Esophagus squamous epithelium (tissue), 5 donors: ENCODE measurements at regions not wholly inside any gene's neighbourhood (a gene's known extent, or its start where the extent isn't known, plus 50 kb on each side); places are given as distances from the start of the nearest gene placed in this dataset.
"Not testable (repeated sequence)": the region's sequence is repeated elsewhere in the genome, so short reads cannot be mapped to it uniquely, and the experiment has no call there.

Experiments
- DNase-seq: peaks from one replicate; lab custom pipeline; 2025; lab: John Stamatoyannopoulos, UW
- H3K27ac ChIP-seq, 4 donors: fragments of 200-600 bp; sonication (generic); one replicate each; pipeline ENCODE4 v1.5.1; 2016 to 2019; ENCODE audit warnings: mild to moderate bottlenecking in 1 of 4
- H3K27me3 ChIP-seq, 4 donors: fragments of 200-600 bp; sonication (generic); 1 replicate in 3 of 4; 2 replicates in 1 of 4; pipeline versions ENCODE4 v1.5.1 to v1.6.0; 2017 to 2021; ENCODE audit warnings: antibody characterized with exemption in 1 of 4
- H3K36me3 ChIP-seq, 3 donors: fragments of 200-600 bp; sonication (generic); one replicate each; pipeline ENCODE4 v1.5.1; 2016 to 2019
- H3K4me1 ChIP-seq, 3 donors: fragments of 200-600 bp; sonication (generic); one replicate each; pipeline ENCODE4 v1.5.1; 2017 to 2019
- H3K4me3 ChIP-seq, 4 donors: fragments of 200-600 bp; sonication (generic); 1 replicate in 3 of 4; 2 replicates in 1 of 4; pipeline ENCODE4 v1.5.1; 2016 to 2019; ENCODE audit warnings: mild to moderate bottlenecking in 2 of 4, moderate library complexity in 1 of 4
- H3K9me3 ChIP-seq, 3 donors: fragments of 200-600 bp; sonication (generic); one replicate each; pipeline ENCODE4 v1.5.1; 2016 to 2019
- POLR2A ChIP-seq, 4 donors: fragments of 450-650 bp; IDR thresholded peaks; one replicate each; pipeline ENCODE4 v1.6.1; 2017; ENCODE audit warnings: antibody characterized with exemption in 4 of 4, mild to moderate bottlenecking in 4 of 4, moderate library complexity in 3 of 4
- WGBS, 2 donors: methylation state at CpG; one replicate each; pipeline ENCODE4 v1.1.5; 2018; 5-methylcytosine and 5-hydroxymethylcytosine counted together
- intact Hi-C: fragments of 100-400 bp; cut with DNase I; formaldehyde crosslinking; loops from one replicate; pipeline ENCODE4 v1.15.0; 2022
- TF ChIP-seq, protein P1 (sequence below), 6 experiments: fragments of 450-650 bp in 4 of 6; fragments of 200-600 bp in 2 of 6; sonication (generic) in 2 of 6; IDR thresholded peaks; one replicate each; pipeline ENCODE4 v1.5.1; 2016 to 2019; ENCODE audit warnings: antibody characterized with exemption in 6 of 6, mild to moderate bottlenecking in 4 of 6, moderate library complexity in 4 of 6
- donor health status: DM: yes; HTN: yes; CAD: no.

DNA sequence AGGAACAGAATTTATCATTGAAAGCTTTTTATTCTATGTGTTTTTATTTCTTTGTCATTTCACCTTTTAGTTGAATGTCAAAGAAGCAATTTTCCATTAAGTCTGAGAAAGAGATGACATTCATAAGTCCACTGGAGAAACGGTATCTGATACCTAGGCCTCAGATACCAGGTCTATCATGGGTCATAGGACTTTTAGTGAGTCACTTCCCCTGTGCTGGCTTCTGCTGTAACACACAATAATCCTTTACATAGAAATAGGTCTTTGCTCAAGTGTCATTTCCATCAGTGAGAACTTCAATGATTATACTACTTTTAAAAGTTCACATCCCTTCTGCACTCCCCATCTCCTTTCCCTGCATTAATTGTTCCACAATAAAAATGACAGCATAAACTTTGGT is 125.5 kb upstream of the ARMCX2 start:
- WGBS, 2 donors: 29 to 33% methylated on average over 1 of the region's 1 CpG
- TF ChIP-seq, protein P1, sequence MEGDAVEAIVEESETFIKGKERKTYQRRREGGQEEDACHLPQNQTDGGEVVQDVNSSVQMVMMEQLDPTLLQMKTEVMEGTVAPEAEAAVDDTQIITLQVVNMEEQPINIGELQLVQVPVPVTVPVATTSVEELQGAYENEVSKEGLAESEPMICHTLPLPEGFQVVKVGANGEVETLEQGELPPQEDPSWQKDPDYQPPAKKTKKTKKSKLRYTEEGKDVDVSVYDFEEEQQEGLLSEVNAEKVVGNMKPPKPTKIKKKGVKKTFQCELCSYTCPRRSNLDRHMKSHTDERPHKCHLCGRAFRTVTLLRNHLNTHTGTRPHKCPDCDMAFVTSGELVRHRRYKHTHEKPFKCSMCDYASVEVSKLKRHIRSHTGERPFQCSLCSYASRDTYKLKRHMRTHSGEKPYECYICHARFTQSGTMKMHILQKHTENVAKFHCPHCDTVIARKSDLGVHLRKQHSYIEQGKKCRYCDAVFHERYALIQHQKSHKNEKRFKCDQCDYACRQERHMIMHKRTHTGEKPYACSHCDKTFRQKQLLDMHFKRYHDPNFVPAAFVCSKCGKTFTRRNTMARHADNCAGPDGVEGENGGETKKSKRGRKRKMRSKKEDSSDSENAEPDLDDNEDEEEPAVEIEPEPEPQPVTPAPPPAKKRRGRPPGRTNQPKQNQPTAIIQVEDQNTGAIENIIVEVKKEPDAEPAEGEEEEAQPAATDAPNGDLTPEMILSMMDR (IDR thresholded peaks at IDR 0.05): no peak
- no peak for TF ChIP-seq POLR2A (IDR thresholded peaks at IDR 0.05)
- Histone ChIP-seq H3K4me3 (no peak overlapping the region), H3K9me3 (no peaks in the 10 kb centered on the region), H3K36me3 (no peaks in the 10 kb centered on the region), H3K4me1 (no peaks in the 10 kb centered on the region), H3K27ac (no peak overlapping the region), H3K27me3 (no peaks in the 10 kb centered on the region)
- no peak for DNase-seq
- intact Hi-C loops: no loop called here

DNA sequence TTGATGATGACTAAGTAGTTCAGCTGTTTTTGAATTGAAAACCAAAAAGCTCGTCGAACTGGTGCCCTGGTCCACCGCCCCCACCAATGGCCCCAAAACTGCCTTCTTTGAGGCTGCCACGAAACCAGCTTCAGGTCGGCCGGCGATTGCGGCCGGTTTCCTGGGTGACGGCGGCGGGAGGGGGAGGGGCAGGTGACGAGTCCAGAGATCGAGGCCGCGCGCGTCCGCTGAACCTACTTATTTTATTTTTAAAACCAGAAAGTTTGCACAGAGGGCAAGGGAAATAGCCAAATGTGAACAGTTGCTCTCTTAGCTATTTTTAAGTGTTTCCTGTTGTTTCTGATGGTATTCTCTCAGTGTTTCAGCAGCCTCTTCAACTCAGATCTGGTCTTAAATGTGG is 120.8 kb upstream of the ARMCX2 start:
- H3K27me3 ChIP-seq, H3K4me1 ChIP-seq, H3K36me3 ChIP-seq, H3K27ac ChIP-seq, intact Hi-C loops, H3K9me3 ChIP-seq, H3K4me3 ChIP-seq, DNase-seq: not testable (repeated sequence)
- 86 to 100% methylated on average over 1 to 14 of the region's 19 CpGs for WGBS, 2 donors

DNA sequence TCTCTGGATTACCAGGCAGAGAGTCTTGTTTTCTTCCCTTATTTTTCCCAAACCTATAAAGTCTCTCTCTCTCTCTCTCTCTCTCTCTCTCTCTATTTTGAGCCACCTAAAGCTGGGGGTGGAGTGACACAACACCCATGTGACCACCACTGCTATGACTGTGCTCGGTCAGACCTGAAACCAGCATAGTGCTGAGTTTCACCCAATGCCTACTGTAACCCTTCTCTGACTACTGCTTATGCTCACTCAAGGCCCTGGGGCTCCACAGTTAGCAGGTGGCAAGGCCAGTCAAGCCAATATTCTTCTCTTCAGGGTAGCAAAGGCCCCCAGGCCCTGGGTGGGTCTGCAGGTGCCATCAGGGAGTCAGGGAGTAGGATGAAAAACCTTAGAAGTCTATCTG is 114.7 kb upstream of the ARMCX2 start:
- TF ChIP-seq, protein P1 (IDR thresholded peaks at IDR 0.05): no peak
- no peak for TF ChIP-seq POLR2A (IDR thresholded peaks at IDR 0.05)
- H3K4me3 ChIP-seq: no peak overlapping the region
- 67 to 100% methylated on average over 1 of the region's 1 CpG for WGBS, 2 donors

DNA sequence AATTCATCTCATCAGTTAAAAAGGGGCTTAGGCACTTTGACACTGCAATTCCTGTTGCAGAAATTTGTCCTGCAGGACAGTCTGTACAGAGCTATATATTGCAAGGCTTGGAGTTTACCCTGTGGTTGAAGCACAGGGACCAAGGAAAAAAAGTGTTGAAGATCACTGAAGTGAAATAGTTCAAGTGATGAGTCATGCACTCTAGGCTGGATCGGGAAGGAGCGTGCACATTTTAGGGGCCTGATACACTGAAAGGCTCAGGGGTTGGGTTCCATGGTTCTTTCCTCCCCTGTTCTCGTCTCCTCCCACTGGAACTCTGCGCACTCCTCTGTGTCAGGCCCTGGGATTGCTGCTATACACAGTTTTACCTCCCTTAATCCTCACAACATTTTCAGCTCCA is 104.9 kb upstream of the ARMCX2 start:
- no peak overlapping the region for H3K4me3 ChIP-seq
- no peak overlapping the region for H3K27ac ChIP-seq
- TF ChIP-seq, protein P1 (IDR thresholded peaks at IDR 0.05): no peak
- TF ChIP-seq POLR2A (IDR thresholded peaks at IDR 0.05): no peak
- no peaks in the 10 kb centered on the region for H3K36me3 ChIP-seq
- H3K9me3 ChIP-seq: no peaks in the 10 kb centered on the region
- intact Hi-C loops: no loop called here
- DNase-seq: no peak
- H3K4me1 ChIP-seq: no peaks in the 10 kb centered on the region
- WGBS, 2 donors: 74 to 75% methylated on average over 3 to 4 of the region's 4 CpGs
- H3K27me3 ChIP-seq: no peaks in the 10 kb centered on the region

More for the DNA sequence above, 114.7 kb upstream of the ARMCX2 start:
- no peaks in the 10 kb centered on the region for H3K4me1 ChIP-seq
- no peak overlapping the region for H3K27ac ChIP-seq
- intact Hi-C loops: no loop called here
- no peaks in the 10 kb centered on the region for H3K27me3 ChIP-seq
- H3K36me3 ChIP-seq: no peaks in the 10 kb centered on the region
- H3K9me3 ChIP-seq: no peaks in the 10 kb centered on the region
- no peak for DNase-seq

DNA sequence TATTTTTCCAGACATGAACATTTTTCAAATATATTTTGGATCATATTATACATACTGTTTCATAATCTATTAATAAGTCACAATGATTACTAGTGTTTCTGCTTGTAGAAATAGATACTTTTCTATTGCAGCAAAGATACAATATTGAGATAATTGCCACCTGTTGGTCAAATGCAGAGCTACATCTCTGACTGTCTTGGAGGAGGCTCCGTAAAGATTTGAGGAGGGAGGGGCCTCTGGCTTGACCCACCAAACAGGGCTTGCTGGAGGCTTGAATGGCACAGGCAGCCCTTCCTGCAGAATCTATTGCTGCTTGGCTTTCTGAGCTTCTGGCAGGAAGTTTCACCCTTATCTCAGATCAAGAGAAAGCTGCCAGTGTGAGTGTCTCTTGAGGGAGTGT is 99.3 kb upstream of the ARMCX2 start:
- intact Hi-C loops: no loop called here
- TF ChIP-seq, protein P1 (IDR thresholded peaks at IDR 0.05): peak in 4 of 6 experiments; percentile 27 to 47 (median 31)
- TF ChIP-seq POLR2A (IDR thresholded peaks at IDR 0.05): no peak
- Histone ChIP-seq H3K36me3 (no peaks in the 10 kb centered on the region), H3K27me3 (no peaks in the 10 kb centered on the region), H3K9me3 (no peaks in the 10 kb centered on the region), H3K4me3 (no peak overlapping the region), H3K27ac (no peak overlapping the region), H3K4me1 (no peaks in the 10 kb centered on the region)
- no peak for DNase-seq
- WGBS, 2 donors: 0 to 20% methylated on average over 1 of the region's 1 CpG

DNA sequence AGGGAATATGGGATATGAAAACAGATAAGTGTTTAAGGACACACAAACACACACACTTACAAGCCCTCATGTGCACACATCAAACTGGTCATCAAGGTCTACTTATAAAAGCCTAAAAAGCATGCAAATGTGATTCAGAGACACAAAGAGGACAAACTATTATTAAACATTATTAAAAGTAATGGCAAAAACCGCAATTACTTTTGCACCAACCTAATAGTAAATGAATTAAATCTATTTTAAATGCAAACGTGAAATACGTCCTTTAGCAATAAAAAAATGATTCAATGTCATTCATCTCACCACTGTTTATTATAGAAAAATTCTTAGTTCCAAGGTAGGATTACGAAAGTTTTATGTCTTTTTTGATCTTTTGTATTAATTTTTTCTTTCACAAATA is 91.1 kb upstream of the ARMCX2 start:
- H3K27ac ChIP-seq: no peak overlapping the region
- intact Hi-C loops: no loop called here
- H3K27me3 ChIP-seq: no peaks in the 10 kb centered on the region
- no peaks in the 10 kb centered on the region for H3K4me1 ChIP-seq
- TF ChIP-seq POLR2A (IDR thresholded peaks at IDR 0.05): no peak
- TF ChIP-seq, protein P1 (IDR thresholded peaks at IDR 0.05): no peak
- H3K4me3 ChIP-seq: no peak overlapping the region
- no peak for DNase-seq
- no peaks in the 10 kb centered on the region for H3K36me3 ChIP-seq
- H3K9me3 ChIP-seq: no peaks in the 10 kb centered on the region
- 55 to 75% methylated on average over 4 of the region's 4 CpGs for WGBS, 2 donors
